NK-92 (cell line): ENCODE measurements at regions not wholly inside any gene's neighbourhood (a gene's known extent, or its start where the extent isn't known, plus 50 kb on each side); places are given as distances from the start of the nearest gene placed in this dataset.

ENCODE experiments used
- DNase-seq: peaks from one replicate; lab custom pipeline; 2025; ENCODE audit not compliant: unreplicated experiment; lab: John Stamatoyannopoulos, UW

GRCh38 chr20:50257860-50258259 lies 67.2 kb downstream of the CEBPB start:
- DNase-seq = no peak

GRCh38 chr20:50258790-50259483 lies 68.3 kb downstream of the CEBPB start:
- DNase-seq = no peak

DNA sequence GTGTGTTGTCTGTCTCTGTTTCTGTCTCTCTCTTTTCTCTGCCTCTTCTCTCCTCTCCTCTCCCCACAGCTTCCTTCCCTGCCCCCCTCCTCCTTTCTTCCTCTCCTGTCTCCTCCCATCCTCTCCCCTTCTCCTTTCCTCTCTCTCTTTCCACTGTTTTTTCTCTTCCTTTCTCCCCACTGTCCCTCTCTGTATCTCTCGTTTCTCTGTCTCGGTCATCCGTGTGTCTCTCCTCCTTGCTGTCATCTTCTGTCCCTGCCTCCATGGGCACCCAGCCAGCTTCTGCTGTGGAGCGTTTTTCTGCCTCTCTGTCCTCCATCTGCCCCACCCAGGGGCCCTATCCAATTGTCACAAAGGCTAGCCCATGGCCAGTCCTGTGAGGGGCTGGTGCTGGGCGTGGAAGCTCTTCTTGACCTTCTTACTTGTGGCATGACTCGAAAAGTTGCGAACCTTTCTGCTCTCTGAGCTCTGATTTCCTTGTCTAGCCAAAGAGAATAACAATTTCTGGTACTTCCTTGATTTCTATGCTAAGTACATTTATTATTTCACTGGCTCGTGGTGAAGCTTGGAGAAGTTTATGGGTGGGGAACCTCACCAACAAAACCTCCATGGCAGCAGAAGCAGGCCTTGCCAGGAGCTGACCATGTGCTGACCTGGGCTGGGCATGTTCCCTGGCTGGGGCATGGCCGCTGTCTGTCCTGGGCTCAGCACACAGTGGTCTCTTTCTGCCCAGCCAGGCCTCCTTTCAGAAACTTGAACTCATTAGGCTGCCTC lies 69.3 kb downstream of the CEBPB start:
- DNase-seq = no peak

- no peak for DNase-seq
These were observed 70.0 kb downstream of the CEBPB start for GRCh38 chr20:50260479-50261221.

DNA sequence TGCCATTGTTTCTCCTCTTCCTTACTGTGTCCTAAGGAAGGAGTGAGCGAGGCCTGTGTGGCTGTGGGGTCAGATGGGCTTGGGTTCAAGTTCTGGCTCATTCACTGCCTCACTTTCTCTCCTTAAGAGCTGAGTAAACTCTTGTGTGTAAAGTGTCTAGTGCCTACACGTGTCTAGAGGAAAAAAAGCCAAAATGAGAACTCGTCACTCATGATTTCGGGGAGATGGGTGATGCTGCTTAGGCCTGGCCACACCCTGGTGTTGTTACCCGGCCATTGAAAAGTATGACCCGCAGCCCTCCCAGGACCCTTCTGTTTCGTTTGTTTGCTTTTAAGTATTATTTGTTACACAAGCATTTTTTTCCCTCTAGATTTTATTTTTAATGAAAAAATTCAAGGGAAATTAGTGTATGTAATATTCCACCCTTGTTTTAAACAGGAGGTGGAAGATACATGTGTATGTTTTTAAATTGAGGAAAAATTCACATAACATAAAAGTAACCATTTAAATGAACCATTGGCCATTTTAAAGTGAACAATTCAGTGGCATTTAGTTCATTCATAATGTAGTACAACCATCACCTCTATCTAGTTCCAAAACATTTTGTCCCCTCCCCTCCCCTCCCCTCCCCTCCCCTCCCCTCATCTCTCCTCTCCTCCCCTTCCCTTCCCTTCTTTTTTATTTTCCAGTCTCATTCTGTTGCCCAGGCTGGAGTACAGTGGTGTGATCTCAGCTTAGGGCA lies 71.0 kb downstream of the CEBPB start:
- no peak for DNase-seq

DNA sequence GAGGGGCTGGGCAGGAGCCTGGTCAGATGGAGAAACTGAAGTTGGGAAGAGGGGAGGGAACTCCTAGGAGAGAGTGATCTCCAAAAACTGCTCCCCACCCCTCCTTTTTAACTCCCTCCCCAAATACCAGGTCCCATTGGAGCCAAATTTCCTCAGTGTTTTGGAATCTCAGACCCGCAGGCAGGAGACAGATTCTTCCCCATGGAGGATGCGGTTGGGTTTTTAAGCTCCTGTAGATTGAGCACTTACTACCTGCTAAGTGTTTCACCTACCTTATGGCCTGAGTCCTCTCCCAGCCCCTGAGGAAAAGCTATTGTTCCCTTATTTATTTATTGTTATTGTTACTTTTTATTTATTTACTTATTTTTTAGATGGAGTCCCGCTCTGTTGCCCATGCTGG lies 73.2 kb downstream of the CEBPB start:
- DNase-seq = no peak

- DNase-seq = no peak
These were observed 74.0 kb downstream of the CEBPB start for GRCh38 chr20:50264534-50265145.

DNA sequence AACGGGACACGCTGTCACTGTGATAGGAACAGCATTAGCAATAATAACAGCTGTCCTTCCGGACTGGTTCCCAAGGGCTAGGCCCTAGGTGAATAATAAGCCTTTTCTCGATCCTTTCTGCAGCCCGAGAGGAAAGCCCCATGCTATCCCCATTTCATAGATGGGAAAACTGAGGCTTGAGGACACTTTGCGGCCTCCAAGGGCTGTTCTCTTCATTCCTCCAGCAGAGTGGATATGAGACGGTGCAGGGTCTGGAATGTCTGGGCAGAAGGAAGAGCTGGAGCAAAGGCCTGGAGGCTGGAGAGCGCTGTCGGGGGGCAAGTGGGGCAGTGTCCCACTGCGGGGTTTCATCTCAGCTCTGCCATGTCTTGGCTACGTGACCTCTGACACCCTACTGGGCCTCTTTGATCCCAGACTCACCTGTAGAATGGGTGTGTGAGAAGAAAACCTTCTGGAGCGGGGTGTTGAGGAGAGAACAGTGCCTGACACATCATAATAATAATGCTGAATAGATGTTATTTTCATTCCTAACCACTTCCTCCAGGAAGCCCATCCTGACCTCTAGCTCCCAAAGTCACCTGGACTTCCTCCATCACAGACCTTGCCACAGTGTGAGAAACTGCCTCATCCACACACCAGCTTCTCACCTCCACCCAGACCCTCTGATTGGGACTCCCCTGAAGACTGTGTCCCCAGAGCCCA lies 74.8 kb downstream of the CEBPB start:
- DNase-seq = no peak

GRCh38 chr20:50266293-50267040 lies 75.8 kb downstream of the CEBPB start:
- DNase-seq = no peak

GRCh38 chr20:50267041-50267865 lies 76.6 kb downstream of the CEBPB start:
- DNase-seq = no peak

DNA sequence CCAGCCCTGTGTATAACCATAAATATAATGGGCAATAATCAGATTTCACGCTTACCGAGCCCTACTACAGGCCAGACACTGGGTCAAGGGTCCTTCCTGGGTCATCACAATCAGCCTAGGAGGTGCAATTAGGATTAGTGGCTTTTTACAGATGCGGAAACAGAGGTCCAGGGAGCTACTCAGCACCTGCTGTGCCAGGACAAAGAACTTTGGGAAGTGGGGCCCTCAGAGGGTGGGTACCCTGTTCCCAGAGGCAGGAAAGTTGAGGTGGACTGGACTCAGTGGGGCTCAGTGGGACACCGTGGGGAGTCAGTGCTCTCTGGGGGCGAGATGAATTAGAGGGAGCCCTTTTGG lies 77.2 kb downstream of the CEBPB start:
- DNase-seq = no peak

DNA sequence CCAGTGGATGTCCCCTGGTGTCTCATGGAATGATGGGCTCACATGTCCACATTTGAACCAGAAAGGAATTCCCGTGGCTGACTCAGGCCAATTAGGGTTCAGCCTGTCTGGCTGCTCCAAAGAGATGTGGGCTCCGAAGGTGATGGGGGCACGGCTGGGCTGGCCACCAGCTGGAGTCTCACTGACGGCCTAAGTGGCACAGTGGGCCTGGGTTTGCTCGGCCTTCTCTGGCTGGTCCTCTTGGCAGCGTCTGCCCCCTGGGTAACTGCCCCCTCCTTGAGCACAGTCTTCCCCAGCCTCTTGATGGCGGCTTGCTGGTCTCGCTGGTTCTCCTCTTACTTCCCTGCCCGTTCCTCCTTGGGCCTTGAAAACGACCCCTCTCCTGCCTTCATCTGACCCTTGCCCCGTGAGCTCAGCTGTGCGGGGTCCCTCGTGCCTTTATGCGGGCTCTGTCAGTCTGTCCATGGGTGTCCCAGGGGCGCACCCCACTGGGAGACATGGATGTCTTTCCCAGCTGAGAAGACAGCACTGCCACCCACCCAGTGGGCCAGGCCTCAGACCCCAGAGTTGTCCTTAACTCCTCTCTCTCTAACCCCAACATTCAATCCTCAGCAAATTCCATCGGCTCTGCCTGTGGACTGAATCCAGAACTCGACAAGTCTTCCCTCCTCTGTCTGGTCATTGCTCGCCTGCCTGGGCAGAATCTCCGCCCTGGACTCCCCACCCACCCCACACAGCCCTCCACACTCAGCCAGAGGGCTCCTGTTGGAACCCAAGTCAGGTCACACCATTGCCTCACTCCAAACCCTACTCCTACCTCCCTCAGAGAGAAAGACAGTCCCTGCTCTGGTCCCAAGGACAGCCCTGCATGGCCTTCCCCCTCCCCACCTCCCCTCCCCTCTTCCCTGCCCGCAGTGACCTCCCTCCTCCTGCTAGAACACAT lies 78.7 kb downstream of the CEBPB start:
- DNase-seq = no peak

GRCh38 chr20:50270034-50270395 lies 79.4 kb downstream of the CEBPB start:
- no peak for DNase-seq

DNA sequence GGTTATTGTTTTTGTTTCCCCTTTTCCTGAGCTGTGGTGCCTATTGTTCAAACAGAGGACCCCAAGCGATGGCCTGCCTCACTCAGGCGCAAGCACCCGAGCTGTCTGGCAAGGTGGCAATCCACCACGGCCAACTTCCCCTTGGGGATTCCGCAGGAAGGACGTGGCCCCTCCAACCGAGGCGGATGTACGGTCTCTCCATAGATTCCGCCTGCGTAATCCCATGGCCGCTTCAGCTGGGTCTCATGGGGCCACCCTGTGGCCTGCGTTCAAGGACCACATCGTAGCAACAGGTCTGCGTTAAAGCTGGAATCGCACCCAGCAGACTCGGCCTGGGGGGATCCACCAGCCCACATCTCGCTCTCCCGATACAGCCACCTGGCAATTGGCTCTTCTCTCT lies 79.9 kb downstream of the CEBPB start:
- no peak for DNase-seq

- no peak for DNase-seq
These were observed 80.5 kb downstream of the CEBPB start for GRCh38 chr20:50271176-50271575.

DNA sequence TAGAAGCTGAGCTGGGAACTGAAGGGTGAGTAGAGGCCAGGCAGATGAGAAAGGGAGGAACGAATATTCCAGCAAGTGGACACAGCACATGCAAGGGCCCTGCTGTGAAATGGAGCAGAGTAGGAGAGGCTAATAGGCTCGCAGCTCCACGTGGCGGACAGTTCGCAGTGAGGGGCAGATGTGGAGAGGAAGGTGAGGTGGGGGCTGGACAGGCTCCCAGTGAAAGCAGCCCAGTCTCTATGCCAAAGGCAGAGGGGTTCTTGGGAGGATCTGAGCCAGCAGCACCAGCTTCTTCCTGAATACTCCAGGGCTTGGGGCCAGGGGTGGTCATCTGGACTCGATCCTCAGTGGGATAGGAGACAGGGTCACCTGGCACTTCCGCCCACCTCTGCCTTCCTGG lies 81.0 kb downstream of the CEBPB start:
- DNase-seq = no peak

DNA sequence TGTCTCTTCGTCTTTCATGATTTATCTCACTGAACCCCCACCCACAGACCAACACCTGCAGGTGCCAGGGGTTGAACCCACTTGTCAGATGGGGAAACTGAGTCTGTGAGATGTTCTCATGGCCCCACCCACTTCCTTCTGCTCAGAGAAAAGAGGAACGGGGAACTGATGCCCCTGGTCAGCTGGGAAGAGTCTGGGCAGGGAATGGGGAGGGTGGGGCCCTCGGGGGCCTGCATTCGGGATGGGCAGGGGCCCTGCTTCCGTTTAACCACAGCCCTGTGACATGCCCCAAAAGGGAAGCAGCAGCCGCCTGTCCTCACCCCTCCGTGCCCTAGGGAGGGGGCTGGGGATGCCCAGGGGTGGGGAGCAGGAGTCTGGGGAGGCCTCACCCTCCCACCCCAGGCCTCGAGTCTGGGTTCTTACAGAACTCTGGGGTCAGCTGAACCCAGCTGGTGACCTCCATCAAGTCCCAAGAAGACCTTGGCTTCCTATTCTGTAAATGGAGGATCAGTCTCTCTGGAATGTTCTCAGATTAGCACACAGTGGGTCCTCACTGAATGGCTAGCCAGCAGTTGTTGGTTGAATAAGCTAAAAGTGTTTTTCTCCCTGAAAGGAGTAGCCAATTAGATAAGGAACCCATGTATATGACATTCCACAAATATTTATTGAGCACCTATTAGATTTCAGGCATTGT lies 81.5 kb downstream of the CEBPB start:
- DNase-seq = no peak
